Left colon (tissue), 2 donors: ENCODE measurements at regions not wholly inside any gene's neighbourhood (a gene's known extent, or its start where the extent isn't known, plus 50 kb on each side); places are given as distances from the start of the nearest gene placed in this dataset.

Experiments
- ATAC-seq: fragments of 200-7000 bp; cut with Tn5 transposase; one replicate; pipeline ENCODE4 v1.9.1; 2020; ENCODE audit warnings: mild to moderate bottlenecking, moderate library complexity
- DNase-seq, 2 donors: peaks; one replicate each; pipeline ENCODE4 v3.0.0-alpha.2; 2020
- intact Hi-C, 2 donors: fragments of 100-400 bp; cut with DNase I in 1 of 2; cut with micrococcal nuclease in 1 of 2; formaldehyde crosslinking; loops; one replicate each; pipeline versions ENCODE4 v1.11.2 to v1.14.0; 2022; cut with DNase I, micrococcal nuclease
- donor health status: DM: no; HTN: no; CAD: no.
- donor health status: DM: yes; HTN: yes; CAD: no.

- ATAC-seq = no peak
- DNase-seq = no peak
- intact Hi-C loops = no loop called here
These were observed 332.6 kb upstream of the SALL3 start for GRCh38 chr18:78647018-78647417.

DNA sequence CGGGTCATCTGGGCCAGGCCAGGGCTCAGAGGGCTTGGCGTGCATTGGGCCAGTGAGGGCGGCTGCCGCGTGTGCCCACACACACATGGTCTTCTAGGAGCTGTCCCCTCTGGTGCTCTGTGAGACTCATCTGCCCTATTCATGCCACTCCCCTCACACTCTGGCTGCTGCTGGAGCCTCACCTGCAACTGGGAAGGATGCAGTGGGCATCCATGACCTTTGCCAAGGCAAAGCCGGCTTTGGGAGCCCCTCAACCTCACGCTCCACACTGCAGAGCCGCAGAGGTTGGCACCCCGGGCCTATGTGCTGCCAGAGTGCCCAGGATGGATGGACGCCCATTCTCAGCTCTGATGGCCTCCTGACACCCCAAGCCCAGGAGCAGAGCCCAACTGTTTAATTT is 330.2 kb upstream of the SALL3 start:
- no peak for DNase-seq
- intact Hi-C loops = no loop called here
- no peak for ATAC-seq

DNA sequence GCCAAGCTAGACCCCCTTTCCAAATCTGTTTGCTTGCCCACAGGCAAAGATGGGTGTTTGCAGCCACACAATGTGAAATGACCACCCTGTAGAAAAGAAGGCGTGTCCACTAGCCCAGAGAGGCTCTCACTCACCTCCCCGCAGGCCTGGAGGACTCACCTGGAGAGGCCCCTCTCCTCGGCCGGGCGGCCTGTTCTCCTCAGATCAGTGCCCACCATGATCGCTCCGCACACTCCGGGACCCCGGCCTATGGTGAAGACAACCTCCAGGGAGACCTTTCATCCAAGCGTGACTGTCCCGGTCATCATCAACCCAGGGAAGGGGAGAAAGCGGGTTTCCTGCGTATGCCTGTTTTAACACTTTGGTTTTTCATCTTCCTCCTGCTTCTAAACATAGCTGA is 328.7 kb upstream of the SALL3 start:
- ATAC-seq (no peak), DNase-seq (no peak)
- intact Hi-C loops = no loop called here

- ATAC-seq (no peak), DNase-seq (no peak)
- intact Hi-C loops = no loop called here
These were observed 327.5 kb upstream of the SALL3 start for GRCh38 chr18:78652001-78652545.

DNA sequence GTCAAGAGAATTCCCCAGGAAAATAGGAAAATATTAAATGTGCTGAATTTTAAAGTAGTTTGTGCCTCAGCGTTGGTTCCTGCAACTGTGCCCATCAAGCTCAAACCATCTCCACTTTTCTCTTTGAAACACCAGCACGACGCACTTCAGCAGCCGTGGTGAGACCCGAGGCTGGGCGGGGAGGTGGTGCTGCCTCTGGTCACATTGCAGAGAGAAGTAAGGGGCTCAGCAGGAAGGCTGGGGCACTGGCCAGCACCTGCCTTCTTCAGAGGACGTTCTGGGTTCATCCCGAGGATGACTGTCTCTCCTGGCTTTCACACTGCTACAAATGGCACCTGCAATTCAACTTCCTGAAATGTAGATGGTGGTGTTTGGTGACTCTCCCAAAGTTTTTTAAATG is 323.7 kb upstream of the SALL3 start:
- ATAC-seq = no peak
- intact Hi-C loops = no loop called here
- DNase-seq = no peak

DNA sequence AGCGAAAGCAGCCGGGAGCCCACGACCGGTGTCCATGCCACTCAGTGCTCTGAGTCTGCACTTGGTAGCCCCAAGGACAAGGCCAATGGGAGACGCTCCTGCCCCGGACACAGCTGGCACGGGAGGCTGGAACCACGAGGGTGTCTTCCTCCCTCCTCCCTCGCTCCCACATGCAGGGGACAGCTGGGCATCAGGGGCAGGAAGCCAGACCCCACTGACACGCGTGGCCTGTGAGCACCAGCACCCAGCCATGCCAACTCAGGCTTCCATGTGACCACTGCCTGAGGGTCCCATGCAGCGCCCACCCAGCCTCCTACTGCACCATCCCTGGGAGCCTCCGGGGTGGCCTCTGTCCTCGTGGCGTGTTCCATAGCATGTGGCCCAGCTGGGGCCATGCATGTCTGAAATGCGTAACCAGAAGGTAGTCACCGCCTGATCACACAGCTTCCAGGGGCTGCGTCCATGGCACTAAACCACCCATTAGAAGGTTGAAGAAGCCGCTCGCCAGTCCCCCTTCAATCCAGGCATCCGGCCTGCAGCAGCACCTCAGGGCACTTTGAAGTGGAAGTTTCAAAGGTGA is 323.2 kb upstream of the SALL3 start:
- intact Hi-C loops = no loop called here
- ATAC-seq (no peak), DNase-seq (no peak)

GRCh38 chr18:78658531-78658930 is 321.1 kb upstream of the SALL3 start:
- DNase-seq = no peak
- intact Hi-C loops = no loop called here
- no peak for ATAC-seq

- intact Hi-C loops = no loop called here
- ATAC-seq (no peak), DNase-seq (no peak)
These were observed 320.6 kb upstream of the SALL3 start for GRCh38 chr18:78659057-78659456.

DNA sequence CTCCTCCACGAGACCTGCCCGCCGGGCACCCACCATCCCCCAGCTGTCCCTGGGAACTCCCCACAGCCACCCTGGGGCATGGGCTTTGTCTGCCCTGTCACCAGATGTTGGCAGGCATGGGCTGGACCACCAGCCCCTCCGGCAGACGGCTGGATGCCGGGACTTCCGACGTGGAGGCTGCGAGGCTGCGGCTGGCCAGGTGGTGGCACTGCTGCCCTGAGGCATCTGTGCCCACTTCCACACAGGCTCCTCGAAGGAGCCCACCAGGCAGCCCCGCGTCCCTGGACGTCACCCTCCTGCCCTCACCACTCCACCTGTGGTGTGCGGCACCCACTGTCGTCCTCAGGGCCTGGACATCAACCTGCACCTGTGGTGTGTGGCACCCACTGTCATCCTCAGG is 319.9 kb upstream of the SALL3 start:
- ATAC-seq (peak; percentile 41), DNase-seq (peak in 1 of 2 donors; percentile 28)
- intact Hi-C loops = no loop called here

DNA sequence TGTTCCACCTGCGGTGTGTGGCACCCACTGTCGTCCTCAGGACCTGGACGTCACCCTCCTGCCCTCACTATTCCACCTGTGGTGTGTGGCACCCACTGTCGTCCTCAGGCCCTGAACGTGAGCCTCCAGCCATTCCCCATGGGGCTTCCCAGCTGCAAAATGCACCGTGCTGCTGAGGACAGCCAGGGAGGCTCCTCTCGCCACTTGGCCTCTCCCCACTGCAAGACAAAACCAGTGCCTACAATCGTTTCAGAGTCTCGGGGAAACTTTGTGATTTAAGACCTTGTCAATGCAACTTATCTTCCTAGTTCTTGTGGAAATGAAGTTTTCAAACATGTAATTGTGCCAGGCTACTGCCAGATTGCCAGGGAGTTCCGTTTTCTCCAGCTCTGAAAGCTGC is 319.3 kb upstream of the SALL3 start:
- DNase-seq (no peak), ATAC-seq (no peak)
- intact Hi-C loops = no loop called here

DNA sequence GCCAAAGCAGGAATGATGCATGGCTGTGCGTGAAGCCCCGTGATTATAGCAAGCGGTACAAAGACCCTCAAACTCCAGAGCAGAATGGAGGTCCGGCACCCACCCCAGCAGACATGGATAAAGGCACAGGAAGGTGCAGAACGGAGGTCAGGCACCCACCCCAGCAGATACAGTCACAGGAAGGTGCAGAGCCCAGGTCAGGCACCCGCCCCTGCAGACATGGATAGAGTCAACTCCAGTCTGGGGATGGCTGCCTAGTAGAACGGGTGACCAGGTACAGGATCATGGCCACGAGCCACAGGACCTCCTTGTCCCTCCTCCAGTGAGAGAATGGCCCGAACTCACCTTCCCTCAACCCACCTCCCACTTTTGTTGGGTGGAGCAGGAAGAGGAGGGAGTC is 318.3 kb upstream of the SALL3 start:
- intact Hi-C loops = no loop called here
- no peak for ATAC-seq
- DNase-seq = no peak

DNA sequence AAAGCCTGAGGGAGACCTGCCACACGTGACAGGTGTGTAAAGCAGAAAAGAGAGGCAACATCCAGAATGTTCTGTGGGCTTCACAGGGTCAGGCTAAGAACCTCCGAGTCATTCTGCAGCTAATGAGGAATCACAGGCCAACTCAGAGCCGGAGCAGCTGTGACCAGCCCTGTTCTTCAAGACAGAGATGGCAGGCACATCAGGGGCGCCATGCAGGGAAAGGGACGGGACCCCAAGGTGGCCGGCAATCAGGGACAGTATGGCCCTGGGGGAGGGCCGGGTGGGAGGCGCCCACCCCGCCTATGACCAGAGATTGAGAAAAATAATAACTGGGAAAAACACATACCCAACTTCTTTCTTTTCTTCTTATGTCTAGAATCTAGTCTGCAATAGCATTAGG is 316.7 kb upstream of the SALL3 start:
- intact Hi-C loops = no loop called here
- ATAC-seq (no peak), DNase-seq (no peak)

DNA sequence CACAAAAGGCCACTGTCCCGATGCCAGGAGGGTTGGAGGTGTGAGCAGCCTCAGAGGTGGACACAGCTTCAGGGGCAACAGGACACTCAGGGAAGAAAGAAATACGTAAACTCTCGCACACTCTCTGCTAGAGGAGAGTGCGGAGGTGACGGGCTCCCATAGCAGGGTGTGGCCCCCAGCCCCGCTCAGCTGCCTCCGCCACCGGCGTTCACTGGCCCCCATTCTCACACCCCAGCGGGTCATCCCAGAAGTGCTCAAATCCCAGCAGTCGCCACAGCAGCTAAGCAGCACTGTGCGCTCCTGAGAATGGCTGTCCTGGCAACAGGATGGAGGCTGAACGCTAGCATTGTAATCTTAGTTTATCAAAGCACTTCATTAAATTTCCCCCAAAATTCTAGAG is 315.6 kb upstream of the SALL3 start:
- no peak for ATAC-seq
- intact Hi-C loops = no loop called here

GRCh38 chr18:78664848-78665247 is 314.8 kb upstream of the SALL3 start:
- DNase-seq (no peak), ATAC-seq (no peak)
- intact Hi-C loops = no loop called here

More for the DNA sequence above, 315.6 kb upstream of the SALL3 start:
- DNase-seq = no peak

DNA sequence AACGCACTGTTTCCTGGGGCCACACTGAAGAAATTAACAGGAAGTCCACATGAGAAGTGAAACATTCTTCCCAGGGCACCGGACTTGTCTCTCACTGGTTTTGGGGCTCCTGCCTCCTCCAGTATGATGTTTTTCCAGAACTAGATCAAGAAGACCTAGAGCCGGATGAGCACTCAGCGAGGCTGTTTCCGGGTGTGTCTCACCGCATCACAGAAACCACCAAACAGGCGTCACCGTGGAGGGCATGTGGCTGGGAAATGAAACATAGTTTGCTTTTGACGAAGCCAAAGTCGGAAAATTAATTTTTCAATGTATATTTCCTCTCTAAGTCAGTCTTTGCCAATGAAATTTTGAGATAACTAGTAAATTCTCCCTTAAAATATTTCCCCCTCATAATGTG is 314.0 kb upstream of the SALL3 start:
- intact Hi-C loops = no loop called here
- no peak for DNase-seq
- no peak for ATAC-seq

GRCh38 chr18:78666666-78667335 is 312.8 kb upstream of the SALL3 start:
- DNase-seq (no peak), ATAC-seq (no peak)
- intact Hi-C loops = no loop called here

- intact Hi-C loops = no loop called here
- ATAC-seq = no peak
- no peak for DNase-seq
These were observed 308.7 kb upstream of the SALL3 start for GRCh38 chr18:78670778-78671391.

GRCh38 chr18:78671551-78671950 is 308.1 kb upstream of the SALL3 start:
- DNase-seq = no peak
- intact Hi-C loops = no loop called here
- ATAC-seq = no peak

DNA sequence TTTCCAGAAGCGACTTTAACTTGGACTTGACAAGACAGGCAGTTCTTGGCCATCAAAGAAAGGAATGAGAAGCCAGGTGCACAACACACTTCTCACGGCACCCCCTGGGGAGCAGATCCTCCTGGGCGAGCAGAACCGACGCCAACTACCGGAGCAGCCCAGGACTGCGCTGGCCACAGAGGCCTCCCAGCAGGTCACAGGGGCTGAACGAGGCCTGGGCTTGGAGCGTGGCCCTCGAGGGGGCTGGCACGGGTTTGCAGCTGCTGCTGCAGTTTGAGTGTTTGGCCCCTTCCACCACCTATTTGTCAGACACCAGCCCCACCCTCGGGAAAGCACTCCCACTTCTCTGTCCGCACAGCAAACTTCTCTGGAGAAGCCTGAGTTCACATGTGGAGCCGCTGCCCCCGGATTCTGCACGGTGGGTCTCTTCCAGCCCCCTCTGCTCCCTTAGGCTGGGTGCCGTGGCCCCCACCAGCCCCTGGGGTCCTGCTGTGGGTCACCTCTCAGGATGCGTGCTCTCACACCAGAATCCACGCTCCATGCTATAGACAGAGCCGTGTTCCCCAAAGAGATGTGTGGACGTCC is 306.7 kb upstream of the SALL3 start:
- intact Hi-C loops = no loop called here
- no peak for ATAC-seq
- no peak for DNase-seq
